ENCODE measurements at regions not wholly inside any gene's neighbourhood (a gene's known extent, or its start where the extent isn't known, plus 50 kb on each side); places are given as distances from the start of the nearest gene placed in this dataset.

DNA sequence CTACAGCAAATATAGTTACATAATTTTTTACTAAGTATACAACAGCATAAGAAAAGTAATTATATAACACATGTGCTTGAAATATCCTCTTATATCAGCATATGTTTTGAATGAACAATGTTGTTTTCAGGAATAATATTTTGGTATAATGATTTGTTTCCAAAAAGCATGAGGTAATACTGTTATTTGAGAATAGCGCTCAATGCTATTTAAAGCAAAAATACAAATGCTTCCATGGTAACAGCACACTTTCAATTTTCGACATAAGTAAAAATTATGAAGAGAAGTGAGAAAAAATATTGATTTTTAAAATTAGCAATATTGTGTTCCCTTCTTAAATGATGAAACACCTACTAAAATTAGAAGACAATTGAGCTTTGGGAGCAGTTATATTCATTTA lies 715.9 kb upstream of the ATXN8OS start:
- DNase-seq: no peak

DNA sequence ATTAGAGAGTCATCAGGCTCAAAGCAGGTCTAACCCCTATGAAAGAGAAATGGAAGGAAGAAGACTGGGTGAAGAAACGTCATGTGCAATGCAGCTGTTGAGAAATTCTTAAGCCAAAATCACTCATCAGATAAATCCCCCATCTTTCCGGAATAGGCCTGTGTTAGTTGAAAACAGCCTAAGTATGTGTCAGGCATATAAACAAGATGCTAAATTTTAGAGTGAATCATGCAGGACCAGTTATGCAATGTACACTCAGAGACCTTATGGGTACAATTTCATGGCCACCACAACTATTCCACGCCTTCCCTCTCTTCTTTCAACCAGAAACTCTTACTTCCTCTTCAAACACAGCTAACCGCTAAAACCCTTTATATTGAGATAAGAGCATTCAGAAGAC lies 717.7 kb upstream of the ATXN8OS start:
- no peak for DNase-seq

DNA sequence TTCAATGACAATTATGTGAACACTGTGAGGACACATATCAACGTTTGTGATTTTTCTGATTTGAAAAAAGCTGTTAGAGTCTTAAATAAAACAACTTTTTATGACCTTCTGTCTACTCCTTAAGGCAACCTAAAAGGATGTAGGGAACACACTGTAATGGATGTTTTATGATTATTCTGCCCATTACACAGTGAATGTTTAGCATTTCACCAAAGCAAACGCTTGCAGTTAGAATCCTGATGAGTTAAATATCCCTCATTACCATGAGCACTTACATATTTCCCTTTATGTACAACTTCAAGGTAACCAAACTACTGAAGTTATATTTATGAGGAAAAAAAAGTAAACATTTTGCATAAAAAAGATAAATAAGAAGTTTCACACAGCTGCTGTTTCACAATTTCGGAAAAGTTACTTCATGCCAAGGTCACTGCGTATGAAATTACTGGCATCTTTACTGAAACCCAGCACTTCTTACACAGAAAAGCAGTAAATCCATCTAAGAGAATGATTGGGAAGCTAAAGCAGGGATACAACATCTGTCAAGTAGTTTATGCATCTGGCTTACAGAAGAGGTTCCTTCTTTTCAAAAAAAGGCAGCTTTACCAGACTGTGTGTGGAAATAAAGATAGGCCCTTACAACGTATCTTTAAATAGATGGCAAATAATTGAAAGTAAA lies 733.7 kb upstream of the ATXN8OS start:
- DNase-seq: no peak

DNA sequence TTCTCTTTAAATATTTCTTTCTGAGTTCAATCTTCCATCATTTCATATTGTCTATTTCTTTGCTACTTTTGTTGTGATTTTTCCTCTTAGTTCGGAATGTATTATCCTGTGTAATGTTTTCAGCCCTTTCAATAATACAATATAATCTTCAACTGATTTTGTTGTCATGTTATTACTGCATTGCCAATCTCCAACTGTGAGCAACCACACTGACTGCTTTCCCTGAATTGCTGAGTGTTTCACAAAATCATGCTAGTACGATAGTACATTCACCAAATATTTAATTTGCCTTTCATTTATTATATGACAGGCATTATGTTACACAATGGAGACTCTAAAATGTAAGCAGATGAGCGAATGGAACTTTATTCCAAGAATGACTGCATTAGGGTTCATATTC lies 744.3 kb upstream of the ATXN8OS start:
- DNase-seq: no peak

DNA sequence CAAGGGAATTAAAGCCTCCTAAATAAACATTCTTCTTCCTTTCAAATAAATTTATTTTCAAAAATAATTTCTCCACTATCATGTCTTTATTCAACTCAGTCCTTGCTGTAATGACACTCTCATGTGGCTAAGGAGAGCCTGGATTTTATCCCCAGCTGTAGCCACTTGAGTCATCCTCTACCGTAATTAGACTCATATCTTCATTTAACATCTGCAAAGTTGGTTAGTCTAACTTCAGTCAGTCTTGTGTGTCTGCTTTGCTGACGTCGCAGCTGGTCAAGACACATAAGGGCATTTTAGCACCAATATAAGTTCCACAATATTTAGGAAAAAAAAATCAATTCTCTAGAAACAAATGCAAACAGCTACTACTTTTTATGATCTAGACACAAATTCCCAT lies 776.4 kb upstream of the ATXN8OS start:
- no peak for DNase-seq

DNA sequence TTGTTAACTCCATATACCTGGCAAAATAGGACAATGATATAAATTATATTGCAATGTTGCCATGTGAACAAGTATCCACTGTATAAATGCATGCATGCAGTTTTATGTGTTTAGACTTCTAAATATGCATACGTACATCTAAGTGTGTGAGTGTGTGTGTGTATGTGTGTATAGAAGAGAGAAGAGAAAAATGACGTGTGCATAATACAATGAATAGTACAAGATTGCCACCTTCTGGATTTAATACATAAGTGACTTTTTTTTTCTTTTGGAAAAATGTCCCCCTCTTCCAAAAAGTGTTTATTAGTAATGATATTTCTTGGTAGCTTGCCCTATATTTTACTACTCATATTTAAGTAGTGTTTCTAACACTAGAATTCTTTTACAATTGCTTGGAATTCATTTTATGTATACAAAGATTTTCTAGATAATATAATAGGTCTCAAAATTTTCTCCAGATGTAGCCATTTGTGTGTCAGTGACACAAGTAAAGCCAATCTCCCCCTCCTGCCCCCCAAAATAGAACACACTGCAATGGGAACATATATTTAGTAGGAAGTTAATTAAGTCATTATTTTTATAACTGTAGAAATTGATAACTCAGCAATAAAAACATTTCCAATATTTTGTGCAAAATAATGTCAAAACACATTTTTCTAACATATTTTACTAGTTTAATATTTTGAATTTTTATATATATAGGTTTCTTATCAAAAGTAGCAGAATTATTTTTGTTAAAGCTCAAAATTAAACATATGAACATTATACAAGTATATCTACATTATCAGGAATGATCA lies 783.3 kb upstream of the ATXN8OS start:
- DNase-seq: no peak

DNA sequence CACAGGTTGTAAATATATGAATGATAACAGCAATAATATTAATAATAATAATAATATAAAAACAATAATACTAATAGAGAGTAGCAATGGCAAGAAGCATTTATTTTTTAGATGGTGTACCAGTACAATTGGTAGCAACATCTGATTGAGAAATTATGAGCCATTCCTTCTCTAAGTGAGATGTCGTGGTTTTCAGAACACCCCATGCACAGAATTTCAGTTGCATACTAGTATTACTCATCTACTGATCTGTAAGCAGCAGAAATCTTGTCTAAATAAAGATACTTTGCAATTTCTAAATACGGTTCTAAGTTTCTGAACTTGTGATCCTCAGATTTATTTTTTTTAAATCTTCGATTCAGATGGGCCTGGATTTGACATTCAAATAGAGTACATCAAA lies 788.0 kb upstream of the ATXN8OS start:
- DNase-seq: no peak

DNA sequence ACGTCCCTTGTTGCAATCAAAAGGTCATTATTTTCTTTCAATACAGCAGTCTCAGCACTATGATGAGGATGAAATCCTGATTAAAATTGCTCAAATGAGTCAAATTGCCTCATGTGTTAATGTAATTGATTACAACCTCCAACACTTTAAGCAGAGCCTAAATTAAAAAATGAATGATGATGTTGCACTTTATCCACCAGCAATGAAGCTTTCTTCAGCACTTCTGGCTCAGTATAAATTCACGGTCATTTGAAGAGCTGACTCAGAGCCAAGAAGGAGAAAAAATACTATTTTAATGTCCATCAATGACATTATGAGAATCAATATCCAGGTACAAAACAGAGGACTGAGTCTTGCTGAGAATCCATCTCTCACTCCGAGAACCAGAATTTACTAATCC lies 792.6 kb upstream of the ATXN8OS start:
- no peak for DNase-seq

DNA sequence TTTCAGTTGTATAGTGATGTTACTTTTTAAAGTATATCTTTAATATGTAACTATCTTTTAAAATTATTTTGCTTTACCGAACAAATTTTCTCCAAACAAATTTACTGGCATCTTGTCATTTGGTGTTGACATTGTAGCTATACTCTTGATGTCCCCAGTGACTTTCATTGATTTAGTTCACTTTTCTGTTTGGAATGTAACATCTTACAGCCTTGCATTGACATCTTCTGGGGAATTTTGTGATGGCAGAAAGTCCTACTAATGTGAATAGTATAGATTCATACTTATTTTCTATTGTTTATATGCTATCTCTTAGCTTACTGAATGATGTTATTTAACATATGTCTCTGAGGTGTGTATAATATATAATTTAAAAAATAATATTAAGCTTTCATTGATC lies 800.9 kb upstream of the ATXN8OS start:
- DNase-seq: no peak

DNA sequence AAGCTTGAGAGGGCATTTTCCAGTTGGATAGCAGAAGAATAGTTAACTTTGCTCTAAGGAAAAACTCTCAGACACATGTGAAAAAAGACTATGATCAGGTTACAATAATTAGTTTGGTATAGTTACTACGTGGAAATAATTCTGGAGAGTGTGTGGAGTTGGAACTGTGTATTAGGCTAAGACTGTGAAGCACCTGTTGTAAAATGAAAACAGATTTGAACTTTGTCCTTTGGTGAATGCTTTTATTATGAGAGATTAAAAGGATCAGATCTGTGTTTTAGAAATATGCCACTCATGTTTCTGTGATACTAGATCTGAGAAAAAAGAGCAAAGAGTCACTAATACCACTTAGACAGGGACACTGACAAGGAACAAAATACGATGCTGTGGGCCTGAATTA lies 807.5 kb upstream of the ATXN8OS start:
- DNase-seq: no peak

DNA sequence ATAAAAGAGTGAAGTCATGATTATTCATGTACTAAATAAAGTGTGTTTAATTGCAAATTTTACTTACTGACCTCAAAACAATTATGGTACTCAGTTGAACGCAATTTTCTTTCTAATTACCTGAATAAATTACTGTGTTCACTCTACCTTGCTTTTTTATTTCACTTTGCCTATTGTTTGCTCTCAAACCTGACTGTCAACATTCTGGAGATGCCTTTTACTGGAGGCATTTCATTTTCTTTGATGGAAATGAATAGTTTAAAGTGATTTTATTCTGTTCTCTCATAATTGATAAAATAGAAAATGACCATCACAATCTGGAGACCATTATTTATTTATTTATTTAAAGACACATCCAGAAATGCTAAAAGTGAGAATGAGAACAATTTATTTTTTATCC lies 811.5 kb upstream of the ATXN8OS start:
- no peak for DNase-seq

DNA sequence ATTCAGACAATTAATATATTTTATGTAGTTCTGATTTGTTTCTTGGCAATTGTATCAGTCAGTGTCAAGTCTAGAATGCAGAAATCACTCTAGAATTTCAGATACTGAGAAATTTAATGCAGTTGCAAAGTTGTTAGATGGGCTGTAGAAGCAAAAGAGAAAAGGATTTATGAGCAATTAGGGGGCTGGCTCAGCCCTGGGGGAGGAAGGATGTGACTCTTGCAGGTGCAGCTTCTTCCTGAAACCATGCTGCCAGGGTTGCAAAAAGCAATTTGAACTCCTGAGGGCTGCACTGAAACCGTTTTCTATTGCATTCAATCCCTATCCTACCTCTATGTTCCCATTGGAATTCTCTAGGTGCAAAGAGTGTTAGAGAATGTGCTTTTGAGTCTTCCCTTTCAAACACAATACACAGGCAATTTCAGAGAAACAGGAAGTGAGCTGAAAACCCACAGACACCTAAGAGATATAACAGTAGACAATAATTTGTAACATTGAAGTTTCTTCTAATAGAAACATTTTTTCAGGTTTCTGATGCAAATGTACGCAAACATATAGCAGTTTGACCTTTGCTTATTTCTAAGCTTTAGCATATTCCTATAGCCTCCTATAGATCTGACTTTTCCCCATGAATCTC lies 814.7 kb upstream of the ATXN8OS start:
- no peak for DNase-seq

DNA sequence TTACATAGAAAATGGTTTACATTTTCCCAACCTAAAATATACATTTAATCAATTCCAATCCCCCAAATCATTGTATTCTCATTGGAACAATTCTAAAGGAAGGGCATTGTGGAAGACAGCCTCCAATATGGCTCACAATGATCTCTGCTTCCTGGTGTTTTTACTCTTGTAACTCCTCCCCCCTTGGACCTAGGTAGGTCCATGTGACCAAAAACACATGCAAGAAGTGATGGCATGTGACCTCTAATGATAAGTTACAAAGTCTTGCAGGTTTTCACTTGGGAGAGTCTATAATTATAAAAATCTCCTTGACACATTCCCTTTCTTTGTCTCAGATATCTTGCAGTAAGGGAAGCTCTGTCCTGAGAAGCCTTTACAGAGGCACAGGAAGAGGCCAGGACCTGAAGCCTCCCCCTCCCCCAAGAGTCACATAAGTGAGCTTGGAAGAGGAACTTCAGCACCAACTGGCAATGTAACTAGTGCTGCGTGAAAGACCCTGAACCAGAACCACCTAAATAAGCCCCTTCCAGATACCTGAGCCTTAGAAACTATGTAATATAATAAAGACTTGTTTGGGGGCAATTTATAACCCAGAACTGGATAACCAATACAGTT lies 816.2 kb upstream of the ATXN8OS start:
- no peak for DNase-seq

DNA sequence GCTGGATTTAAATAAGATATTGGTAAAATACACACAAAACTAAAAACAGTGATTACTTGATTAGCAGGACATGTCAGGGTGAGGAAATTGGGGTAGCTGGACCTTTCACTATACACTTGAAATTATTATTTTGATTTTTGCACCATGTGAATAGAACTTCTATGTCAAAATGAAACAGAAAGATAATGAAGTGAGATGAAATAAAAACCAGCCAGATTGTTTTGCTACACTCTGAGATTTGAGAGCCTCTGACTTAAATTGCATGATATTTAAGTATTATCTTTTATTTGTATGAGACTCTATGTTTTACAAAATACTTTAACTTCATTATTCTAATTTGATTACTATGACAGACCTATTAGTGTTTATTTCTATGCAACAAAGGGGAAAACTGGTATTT lies 819.6 kb upstream of the ATXN8OS start:
- no peak for DNase-seq

DNA sequence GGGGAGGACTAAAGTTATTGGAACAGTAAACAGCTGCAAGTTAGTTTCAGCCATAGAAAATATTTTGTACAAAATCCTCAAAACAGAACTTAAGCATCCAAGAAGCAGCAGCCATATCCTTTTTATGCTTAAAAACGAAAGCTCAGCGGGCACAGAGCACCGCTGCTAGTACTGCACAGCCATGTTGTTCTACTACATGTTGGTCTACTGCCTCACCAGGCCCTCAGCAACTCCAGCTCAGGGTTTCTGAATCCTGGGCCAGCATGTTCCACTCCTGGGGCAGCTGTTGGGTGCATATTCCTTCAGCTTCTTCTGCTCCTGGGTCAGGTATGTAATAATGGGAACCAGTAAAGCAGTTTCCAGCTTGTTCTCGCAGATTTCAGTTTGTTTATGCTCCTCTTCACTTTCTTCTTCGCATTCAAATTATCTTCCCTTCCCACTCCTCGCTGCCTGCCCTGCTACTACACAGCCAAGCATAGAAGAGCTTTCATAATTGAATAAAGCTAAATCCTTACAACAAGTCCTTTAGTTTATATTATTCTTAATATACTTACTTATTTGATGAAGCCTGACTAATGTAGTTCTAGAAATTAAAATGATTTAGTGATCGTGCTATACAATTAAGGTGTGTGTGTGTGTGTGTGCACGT lies 820.5 kb upstream of the ATXN8OS start:
- DNase-seq: no peak

DNA sequence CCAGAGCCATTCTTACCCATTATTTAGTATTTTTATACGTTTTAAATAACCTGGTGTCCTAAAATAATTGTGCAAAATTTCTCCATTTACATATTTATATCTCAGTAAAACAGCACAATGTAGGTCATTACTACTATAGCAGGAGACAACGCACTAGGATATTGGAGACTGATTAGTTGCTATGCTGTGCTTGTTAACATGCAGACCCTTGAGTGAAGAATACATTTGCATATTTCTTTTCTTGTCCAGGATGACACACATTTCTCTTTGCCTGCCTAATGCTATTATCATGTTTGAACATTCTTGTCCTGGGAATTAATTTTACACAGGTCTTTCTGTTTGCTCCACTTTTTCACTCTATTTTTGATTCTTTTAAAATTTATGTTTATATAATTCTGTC lies 823.8 kb upstream of the ATXN8OS start:
- no peak for DNase-seq

DNA sequence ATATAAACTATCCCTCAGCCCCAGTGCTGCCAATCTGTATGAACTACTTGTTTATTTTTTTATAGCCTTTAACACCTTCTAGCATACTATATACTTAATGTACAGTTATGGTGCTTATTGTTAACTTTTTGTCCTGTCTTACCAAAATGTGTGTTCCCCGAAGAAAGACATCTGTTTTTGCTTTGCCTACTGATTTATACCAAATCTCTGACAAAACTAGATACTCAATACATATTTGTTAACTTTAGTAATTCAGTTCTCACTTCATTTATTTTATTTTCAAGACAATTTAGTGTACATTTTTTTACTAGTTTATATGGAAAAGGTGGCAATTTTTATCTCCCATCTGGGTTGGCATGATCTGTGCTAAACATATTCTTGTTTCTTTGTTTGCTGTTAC lies 824.3 kb upstream of the ATXN8OS start:
- DNase-seq: no peak

DNA sequence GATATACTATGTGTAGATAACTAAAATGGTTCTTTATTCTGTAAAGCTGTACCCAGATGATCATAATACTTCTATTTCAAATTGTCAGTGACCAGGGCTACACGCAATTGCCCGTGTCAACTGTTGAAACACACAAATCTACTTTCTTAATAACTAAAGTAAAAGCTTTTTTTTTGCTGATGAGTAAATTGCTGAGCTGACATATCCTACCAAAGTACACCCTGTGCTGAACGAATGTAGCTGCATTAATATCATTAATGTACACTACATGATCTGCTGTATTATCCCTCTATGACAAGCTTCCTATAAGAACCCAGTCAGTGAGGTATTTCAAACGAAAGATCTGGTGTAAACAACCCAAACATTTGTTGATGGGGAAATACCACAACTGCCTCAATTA lies 827.2 kb upstream of the ATXN8OS start:
- no peak for DNase-seq

DNA sequence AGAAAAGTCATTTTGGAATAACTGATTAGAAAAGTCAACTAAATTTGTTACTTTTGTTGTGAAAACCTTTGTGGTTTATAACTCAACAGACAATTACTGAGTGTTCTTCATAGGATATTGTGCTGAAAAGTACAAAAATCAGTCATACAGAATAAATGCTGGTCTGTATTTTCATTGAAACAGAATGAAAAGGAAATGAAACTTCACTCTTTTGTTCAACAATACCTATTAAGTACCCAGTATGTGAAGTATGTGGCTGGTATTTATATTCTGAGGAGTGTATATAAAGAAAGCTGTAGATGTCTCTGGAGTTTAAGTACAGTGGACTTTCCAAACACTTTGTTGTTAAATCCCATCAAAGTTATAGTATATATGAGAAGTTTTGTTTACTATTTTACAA lies 828.4 kb upstream of the ATXN8OS start:
- no peak for DNase-seq

DNA sequence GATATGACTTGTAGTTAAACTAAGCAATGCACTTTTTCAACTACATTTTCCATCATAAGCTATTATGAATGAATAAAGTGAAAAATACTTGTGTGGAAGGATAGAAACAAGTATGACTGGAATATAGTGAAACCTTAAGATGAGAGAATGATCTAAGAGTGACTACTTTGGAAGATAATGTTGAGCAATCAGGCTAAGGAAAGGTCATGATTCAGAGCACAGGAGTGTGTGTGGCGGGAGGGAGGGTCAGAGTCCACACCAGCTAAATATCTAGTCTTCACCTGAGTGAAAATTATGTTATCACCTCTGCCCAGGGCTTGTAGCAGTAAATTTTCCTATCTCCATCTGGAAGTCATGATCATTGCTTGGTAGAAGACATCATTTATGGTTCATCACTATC lies 833.4 kb upstream of the ATXN8OS start:
- no peak for DNase-seq

DNA sequence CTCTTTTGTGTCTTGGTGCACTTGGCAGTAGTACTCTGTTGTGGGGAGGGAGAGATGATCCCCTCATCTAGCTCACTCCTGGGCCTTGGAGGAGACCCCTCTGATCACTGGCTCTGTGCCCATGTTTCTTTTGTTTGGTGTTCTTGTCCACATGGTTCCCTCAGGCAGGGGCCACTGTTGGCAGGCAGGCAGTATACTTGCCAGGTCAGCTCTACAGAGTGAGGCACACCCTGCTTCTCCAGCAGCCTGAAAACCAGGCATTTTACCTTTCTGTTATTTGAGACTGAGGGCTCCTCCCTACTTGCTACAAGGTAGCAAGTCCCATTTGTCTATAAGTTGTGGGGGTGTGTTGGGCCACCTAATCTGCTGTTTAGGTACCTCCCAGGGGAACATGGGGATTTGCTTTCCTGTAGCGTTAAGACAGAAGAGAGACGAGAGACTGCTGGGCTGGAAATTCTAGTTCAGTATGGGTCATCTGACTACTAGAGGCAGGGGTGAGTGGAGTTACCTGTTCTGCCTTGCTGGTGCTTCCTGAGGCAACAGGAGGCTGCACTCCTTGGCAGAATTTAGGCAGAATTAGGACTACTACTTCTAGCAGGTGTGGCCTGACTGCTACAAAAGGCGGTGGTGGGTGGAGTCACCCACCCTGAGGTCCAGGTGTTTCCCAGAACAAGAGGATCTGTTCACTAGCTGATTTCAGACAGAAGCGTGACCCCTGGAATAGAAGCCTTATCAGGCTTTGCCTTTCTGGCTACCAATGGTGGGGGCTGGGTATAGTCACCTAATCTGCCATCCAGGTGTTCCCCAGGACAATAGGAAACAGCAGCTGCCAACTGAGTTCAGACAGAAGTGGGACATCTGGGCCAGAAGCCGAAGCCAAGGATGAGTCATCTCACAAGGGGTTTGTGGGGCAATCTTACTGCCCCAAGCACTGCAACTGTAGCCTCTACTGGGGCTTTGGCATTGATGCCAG lies 843.0 kb upstream of the ATXN8OS start:
- DNase-seq: no peak

DNA sequence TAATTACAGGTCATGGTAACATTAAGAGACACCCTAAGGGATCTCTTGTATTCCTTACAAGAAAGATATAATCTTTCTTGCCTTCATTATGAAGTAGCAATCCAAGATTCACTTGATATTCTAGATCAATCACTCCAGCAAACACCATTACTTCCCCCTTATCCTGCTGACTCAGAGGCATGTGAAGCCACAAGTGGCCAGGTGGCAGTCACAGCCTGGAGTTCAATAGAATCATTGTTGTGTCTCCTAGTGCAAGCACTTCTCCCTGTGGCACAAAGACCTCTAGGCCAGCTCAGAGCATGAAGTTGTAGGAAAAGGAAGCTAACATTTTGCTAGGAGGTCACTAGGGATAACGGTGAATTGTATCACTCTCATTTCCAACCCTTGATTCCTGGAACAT lies 864.3 kb upstream of the ATXN8OS start:
- DNase-seq: no peak
